Fibroblast of lung (primary cell): ENCODE measurements at regions not wholly inside any gene's neighbourhood (a gene's known extent, or its start where the extent isn't known, plus 50 kb on each side); places are given as distances from the start of the nearest gene placed in this dataset.

ENCODE experiments used
- CTCF ChIP-seq, 2 donors: IDR thresholded peaks in 1 of 2; conservative IDR thresholded peaks in 1 of 2; 1 replicate in 1 of 2; 2 replicates in 1 of 2; pipeline ENCODE4 v1.5.1; 2011 to 2012; ENCODE audit warnings: low read length in 2 of 2, control low read depth in 1 of 2, inconsistent platforms in 1 of 2, low read depth in 1 of 2, mild to moderate bottlenecking in 1 of 2
- EZH2 ChIP-seq: IDR thresholded peaks from 2 replicates; pipeline ENCODE4 v1.5.1; 2012; ENCODE audit warnings: low read length, control low read depth, mild to moderate bottlenecking; ENCODE audit errors: missing control alignments

GRCh38 chr6:65803186-65803585 lies 96.2 kb upstream of the EYS start:
- TF ChIP-seq CTCF (conservative IDR thresholded peaks at IDR 0.05 in 1 of 2, IDR thresholded peaks at IDR 0.05 in 1 of 2; ENCODE audit: low read depth in 1 of 2, low read length in 2 of 2), result no peak
- no peak for TF ChIP-seq EZH2
